ENCODE measurements at regions not wholly inside any gene's neighbourhood (a gene's known extent, or its start where the extent isn't known, plus 50 kb on each side); places are given as distances from the start of the nearest gene placed in this dataset.

- no peak for DNase-seq (ENCODE audit: low read depth in 3 of 3, low spot score in 1 of 3)
Observed at GRCh38 chr14:98877065-98877464, 394.9 kb downstream of the BCL11B start.

GRCh38 chr14:98878282-98878681, 393.7 kb downstream of the BCL11B start:
- DNase-seq (ENCODE audit: low read depth in 3 of 3, low spot score in 1 of 3) = no peak

GRCh38 chr14:98886982-98887381, 385.0 kb downstream of the BCL11B start:
- DNase-seq (ENCODE audit: low read depth in 3 of 3, low spot score in 1 of 3) = no peak

GRCh38 chr14:98888281-98888680, 383.7 kb downstream of the BCL11B start:
- DNase-seq (ENCODE audit: low read depth in 3 of 3, low spot score in 1 of 3) = no peak

GRCh38 chr14:98888927-98889835, 382.8 kb downstream of the BCL11B start:
- DNase-seq (ENCODE audit: low read depth in 3 of 3, low spot score in 1 of 3) = no peak

GRCh38 chr14:98889836-98890185, 382.2 kb downstream of the BCL11B start:
- no peak for DNase-seq (ENCODE audit: low read depth in 3 of 3, low spot score in 1 of 3)

- no peak for DNase-seq (ENCODE audit: low read depth in 3 of 3, low spot score in 1 of 3)
Observed at GRCh38 chr14:98890556-98891340, 381.2 kb downstream of the BCL11B start.

- no peak for DNase-seq (ENCODE audit: low read depth in 3 of 3, low spot score in 1 of 3)
Observed at GRCh38 chr14:98893675-98894074, 378.3 kb downstream of the BCL11B start.

GRCh38 chr14:98894600-98894999, 377.4 kb downstream of the BCL11B start:
- no peak for DNase-seq (ENCODE audit: low read depth in 3 of 3, low spot score in 1 of 3)

GRCh38 chr14:98896449-98896848, 375.5 kb downstream of the BCL11B start:
- DNase-seq (ENCODE audit: low read depth in 3 of 3, low spot score in 1 of 3) = no peak

GRCh38 chr14:98897605-98898309, 374.2 kb downstream of the BCL11B start:
- no peak for DNase-seq (ENCODE audit: low read depth in 3 of 3, low spot score in 1 of 3)

GRCh38 chr14:98899441-98899840, 372.6 kb downstream of the BCL11B start:
- no peak for DNase-seq (ENCODE audit: low read depth in 3 of 3, low spot score in 1 of 3)

GRCh38 chr14:98900236-98900635, 371.8 kb downstream of the BCL11B start:
- DNase-seq (ENCODE audit: low read depth in 3 of 3, low spot score in 1 of 3) = no peak

GRCh38 chr14:98900798-98901197, 371.2 kb downstream of the BCL11B start:
- no peak for DNase-seq (ENCODE audit: low read depth in 3 of 3, low spot score in 1 of 3)

GRCh38 chr14:98901511-98902205, 370.3 kb downstream of the BCL11B start:
- DNase-seq (ENCODE audit: low read depth in 3 of 3, low spot score in 1 of 3) = no peak

- DNase-seq (ENCODE audit: low read depth in 3 of 3, low spot score in 1 of 3) = no peak
Observed at GRCh38 chr14:98903371-98903770, 368.6 kb downstream of the BCL11B start.

GRCh38 chr14:98904677-98905076, 367.3 kb downstream of the BCL11B start:
- no peak for DNase-seq (ENCODE audit: low read depth in 3 of 3, low spot score in 1 of 3)

- no peak for DNase-seq (ENCODE audit: low read depth in 3 of 3, low spot score in 1 of 3)
Observed at GRCh38 chr14:98906123-98906995, 365.6 kb downstream of the BCL11B start.

- DNase-seq (ENCODE audit: low read depth in 3 of 3, low spot score in 1 of 3) = no peak
Observed at GRCh38 chr14:98907271-98907670, 364.7 kb downstream of the BCL11B start.

GRCh38 chr14:98908050-98908449, 363.9 kb downstream of the BCL11B start:
- no peak for DNase-seq (ENCODE audit: low read depth in 3 of 3, low spot score in 1 of 3)

Data from stimulated activated CD4-positive, alpha-beta T cell treated with anti-CD3 and anti-CD28 coated beads, TNF-alpha, amount 100 ng/mL, for 1 hour (primary cell).